ENCODE measurements at regions not wholly inside any gene's neighbourhood (a gene's known extent, or its start where the extent isn't known, plus 50 kb on each side); places are given as distances from the start of the nearest gene placed in this dataset.

DNA sequence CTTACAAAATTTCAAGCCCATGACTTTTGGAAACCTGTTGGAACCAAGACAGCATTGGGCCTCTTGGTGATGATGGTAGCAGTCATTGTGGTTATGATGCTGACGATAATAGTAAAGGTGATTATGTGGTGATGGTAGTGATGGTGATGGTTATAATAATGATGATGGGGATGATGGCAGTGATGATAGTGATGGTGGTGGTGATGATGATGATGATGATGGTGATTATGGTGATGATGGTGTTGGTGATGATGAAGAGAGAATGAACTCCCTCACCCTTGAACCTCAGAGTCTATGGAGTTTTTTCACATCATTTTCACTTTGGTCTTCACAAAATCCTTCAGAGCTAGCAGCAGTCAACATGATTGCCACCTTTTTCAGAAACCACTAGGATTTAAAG, 105.3 kb upstream of the ASIC2 start:
- intact Hi-C loops (cut with DNase I), result no loop called here
- DNase-seq (ENCODE audit: low spot score) (no peak), ATAC-seq (no peak)

DNA sequence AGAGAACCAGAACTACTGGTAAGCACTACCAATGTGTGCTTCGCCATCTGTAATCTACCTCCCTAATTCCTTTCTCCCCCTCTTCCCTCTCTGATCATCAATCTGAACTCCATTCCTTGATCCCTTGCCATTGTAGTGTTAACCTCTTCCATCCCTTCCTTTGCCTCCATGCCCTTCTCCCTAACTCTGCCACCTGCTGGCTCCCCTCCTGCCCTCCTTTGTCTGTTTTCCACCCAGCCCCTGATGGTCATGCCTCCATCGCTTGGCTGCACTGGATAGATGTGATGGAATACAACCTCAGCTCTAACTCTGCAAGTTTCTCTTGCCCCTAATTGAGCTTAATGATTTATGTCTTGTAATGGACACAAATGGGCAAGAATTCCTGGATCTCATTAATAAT, 108.2 kb upstream of the ASIC2 start:
- DNase-seq (ENCODE audit: low spot score) (no peak), ATAC-seq (no peak)
- intact Hi-C loops (cut with DNase I), result no loop called here

DNA sequence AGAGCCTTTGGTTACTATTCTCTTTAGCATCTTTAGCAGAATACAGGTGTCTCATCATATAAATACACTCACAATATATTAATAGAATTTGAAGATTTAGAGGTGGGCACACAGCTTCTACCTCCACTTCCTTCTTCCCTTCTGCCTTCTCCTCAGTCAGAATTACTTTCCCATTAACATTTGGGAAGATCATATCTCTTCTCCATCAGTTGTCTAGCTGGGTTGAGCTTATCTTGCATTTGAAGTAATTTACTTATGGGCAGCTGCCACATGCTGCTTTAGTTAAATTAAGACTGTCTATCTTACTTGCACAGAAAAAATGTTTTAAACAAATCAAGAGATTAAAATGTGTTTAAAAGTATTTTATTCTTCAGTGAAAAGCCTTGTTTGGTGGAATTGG, 110.1 kb upstream of the ASIC2 start:
- intact Hi-C loops (cut with DNase I), result no loop called here
- DNase-seq (ENCODE audit: low spot score) (no peak), ATAC-seq (no peak)

DNA sequence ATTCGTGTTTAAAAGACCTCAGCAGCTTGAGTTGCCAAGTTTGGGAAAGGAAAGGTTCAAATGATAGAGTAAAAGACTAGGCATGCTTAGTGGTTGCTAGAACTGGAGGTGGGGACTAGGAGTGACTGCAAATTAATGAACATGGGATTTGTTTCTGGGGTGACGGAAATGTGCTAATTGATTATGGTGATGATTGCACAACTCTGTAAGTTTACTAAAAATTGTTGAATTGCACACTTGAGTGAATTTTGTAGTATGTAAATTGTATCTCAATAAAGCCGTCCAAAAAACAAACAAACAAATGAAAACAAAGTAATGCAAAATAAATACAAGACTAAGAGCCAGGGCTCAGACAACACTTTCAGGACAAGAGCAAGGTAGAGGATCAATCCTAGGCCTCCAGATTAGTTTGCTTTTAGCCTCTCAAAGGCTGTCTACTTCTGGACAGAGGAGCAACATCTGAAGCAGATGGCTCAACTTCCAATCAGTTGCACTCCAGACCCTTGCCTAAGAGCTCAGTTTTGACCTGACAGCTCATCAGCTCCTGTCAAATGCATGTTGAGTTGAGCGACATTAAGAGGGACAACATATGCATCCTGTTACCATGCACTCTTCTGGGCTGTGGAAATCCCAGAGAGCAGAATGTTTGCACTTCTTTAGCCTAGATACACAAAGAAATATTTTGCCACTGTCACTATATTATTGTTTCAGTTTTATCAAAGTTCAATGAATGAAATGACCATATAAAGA, 111.2 kb upstream of the ASIC2 start:
- DNase-seq (ENCODE audit: low spot score) (no peak), ATAC-seq (no peak)
- intact Hi-C loops (cut with DNase I), result no loop called here

DNA sequence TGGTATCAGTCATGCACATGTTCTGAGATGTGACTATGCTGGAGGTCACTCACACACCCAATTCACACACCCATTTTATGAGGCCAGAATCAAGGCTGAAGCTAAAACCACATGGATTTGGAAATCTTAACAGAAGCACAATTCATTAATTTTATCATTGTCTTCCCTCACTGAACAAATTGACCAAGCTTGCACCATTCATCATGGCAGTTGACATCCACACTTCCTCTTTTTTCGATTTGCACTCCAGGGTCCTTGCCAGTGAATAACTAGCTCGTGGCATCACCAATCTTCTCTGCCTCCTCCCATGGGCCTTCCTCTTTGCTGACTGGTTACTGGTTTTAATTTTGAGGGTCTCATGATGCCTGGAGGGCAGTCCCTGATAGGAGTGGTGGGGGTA, 123.0 kb upstream of the ASIC2 start:
- DNase-seq (ENCODE audit: low spot score), result no peak
- ATAC-seq, result no peak
- intact Hi-C loops (cut with DNase I), result no loop called here

DNA sequence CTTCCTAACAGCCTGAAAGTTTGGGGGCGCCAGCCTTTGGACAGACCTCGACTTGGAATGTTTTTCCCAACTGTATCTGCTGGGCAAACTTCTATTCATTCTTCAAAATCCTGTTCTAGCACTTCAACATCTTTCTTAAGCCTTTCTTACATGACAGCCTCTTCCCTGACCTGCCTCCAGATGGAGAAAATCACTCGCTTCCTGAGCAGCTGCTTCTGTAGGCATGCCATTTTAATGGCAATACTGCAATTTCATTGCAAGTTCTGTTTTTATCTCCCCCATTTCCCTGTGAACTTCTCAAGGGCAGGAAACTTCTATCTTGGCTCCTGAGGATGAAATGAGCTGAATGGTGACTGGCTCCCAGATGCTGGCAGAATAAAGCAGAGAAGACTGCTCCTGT, 128.8 kb upstream of the ASIC2 start:
- intact Hi-C loops (cut with DNase I), result loop anchor here (5.0 kb wide), 1 partner anchor 385 kb away; no protein-coding TSS in a partner anchor
- no peak for DNase-seq (ENCODE audit: low spot score)
- no peak for ATAC-seq

DNA sequence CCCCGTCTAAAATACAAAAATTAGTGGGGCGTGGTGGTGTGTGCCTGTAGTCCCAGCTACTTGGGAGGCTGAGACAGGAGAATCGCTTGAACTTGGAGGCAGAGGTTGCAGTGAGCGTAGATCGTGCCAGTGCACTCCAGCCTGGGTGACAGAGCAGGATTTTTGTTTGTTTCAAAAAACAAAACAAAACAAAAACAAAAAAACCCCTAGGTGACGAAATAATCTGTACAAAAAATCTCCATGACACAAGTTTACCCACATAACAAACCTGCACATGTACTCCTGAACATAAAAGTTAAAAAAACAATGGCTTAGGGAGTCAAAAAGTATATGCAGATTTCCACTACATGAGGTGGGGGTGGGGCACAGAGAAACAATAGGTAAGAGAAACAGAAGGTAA, 140.5 kb upstream of the ASIC2 start:
- intact Hi-C loops (cut with DNase I), result no loop called here
- DNase-seq (ENCODE audit: low spot score), result no peak
- no peak for ATAC-seq

DNA sequence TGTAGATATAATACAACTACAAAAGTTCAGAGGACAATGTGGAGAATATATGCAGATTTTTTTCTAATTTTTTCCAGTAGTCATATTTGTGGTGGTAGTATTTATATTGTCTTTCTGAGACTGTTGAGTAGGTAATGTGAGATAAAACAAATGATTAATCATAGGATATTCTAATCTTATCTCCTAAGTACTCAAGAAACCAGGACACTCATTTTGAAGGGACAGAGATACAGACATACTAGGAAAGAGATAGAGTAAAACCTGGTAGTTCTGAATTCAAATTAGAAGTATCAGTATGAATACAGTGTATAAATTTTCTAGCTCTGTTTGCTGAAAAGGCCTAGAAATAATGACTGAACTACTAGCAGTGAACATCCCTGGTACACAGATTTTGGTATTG, 141.7 kb upstream of the ASIC2 start:
- ATAC-seq (no peak), DNase-seq (ENCODE audit: low spot score) (no peak)
- intact Hi-C loops (cut with DNase I), result no loop called here

DNA sequence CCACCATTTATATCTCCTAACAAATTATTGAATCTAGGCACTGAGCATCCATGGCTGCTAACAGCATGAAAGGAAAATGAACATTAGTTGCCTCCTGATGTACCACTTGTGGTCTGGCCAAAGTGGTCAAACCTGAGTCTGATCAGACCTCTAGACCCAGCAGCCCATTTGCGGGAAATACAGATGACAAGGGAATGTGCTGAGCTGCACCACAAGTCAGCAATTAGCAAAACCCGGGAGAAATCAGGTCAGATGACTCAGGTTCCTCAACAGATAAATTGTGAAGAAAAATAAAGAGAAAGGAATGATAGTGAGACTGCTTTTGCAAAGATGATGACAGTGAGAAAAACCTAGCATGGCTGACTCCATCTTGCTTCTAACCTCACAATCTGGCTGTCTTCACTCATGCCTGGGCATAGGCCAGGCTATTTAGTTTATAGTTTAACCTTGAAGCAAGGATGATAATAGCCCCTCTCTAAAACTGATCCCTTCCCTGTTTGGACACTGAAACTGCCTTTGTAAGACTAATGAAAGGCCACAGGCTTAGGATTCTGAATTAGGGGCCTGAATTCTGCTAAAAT, 142.7 kb upstream of the ASIC2 start:
- no peak for ATAC-seq
- DNase-seq (ENCODE audit: low spot score), result no peak
- intact Hi-C loops (cut with DNase I), result no loop called here

DNA sequence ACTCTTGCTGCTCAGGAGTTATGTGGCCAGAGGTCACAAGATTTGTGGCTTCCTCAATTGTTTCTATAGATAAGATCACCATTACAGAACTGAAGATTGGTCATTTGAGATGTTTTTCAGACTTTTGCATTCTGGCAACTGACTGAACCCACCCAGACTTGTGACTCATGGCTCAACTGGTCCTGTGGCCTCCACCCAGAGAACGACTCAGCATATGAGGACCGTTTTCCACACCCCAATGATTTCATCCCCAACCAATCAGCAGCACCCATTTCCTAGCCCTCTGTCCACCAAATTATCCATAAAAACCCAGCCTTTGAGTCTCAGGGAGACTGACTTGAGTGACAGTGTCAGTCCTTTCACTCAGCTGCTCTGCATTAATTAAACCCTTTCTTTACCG, 143.2 kb upstream of the ASIC2 start:
- DNase-seq (ENCODE audit: low spot score) (no peak), ATAC-seq (no peak)
- intact Hi-C loops (cut with DNase I), result no loop called here

DNA sequence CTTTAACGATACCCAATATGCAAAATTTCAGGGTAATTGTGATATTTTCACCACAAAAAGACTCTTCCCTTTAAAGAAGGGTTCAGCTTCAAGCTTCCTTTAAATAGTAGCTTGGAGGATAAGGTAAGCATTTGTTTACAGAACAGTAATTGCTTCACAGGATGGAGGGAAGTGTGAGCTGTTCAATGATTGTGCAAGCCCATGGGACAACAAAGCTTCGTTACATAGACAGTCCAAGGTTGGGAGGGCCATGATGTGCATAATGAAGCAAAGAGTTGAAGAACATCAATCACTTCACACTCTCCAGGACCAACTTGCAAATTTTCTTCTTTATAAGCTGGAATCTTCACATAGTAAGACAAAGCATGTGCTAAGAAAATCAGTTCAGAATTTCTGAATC, 145.0 kb upstream of the ASIC2 start:
- DNase-seq (ENCODE audit: low spot score) (no peak), ATAC-seq (no peak)
- intact Hi-C loops (cut with DNase I), result no loop called here

DNA sequence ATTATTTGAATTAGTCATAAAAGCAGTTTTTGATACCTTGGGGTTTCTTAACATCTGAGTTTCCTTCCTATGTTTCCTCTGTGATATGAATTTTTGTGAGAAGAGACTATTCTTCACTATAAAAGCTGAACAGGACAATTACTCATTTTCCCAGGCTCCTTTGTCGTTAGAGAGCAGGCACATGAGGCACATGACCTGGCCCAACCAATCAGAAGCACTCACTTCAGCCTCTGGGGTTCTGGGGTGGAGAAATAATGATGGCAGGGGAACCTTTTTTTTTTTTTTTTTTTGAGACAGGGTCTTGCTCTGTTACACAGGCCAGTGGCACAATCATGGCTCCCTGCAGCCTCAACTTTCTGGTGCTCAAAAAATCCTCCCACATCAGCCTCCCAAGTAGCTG, 145.5 kb upstream of the ASIC2 start:
- ATAC-seq, result no peak
- intact Hi-C loops (cut with DNase I), result no loop called here
- no peak for DNase-seq (ENCODE audit: low spot score)

DNA sequence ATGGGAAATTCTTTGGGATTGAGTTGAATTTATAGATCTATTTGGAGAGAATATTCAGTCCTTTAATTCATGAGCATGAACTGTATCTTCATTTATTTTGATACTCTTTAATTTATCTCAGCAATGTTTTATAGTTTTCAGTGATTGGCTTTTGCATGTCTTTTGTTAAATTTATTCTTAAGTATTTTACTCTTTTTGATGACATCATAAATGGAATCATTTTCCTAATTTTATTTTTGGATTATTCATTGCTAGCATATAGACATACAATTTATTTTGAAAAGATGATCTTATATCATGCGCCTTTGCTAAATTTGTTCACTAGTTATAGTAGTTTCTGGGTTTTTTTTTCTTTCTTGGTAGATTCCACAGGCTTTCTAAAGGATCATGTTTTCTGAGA, 149.2 kb upstream of the ASIC2 start:
- DNase-seq (ENCODE audit: low spot score) (no peak), ATAC-seq (no peak)
- intact Hi-C loops (cut with DNase I), result no loop called here

DNA sequence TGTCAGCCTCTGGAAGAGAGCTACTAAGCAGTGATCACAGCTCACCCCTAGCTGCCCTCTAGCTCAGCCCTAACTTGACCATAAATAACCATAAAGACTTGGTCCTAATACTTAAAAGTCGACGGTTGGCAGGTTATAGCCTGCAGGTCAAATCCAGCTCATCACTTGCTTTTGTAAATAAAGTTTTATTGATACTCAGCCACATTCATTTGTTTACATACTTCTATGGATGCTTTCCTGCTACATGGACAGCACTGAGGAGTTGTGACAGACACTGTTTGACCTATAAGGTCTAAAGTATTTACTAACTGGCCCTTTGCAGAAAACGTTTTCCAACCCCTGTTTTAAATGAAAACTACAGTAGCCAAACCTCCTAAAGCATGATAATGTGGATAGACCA, 151.6 kb upstream of the ASIC2 start:
- DNase-seq (ENCODE audit: low spot score) (no peak), ATAC-seq (no peak)
- intact Hi-C loops (cut with DNase I), result no loop called here

DNA sequence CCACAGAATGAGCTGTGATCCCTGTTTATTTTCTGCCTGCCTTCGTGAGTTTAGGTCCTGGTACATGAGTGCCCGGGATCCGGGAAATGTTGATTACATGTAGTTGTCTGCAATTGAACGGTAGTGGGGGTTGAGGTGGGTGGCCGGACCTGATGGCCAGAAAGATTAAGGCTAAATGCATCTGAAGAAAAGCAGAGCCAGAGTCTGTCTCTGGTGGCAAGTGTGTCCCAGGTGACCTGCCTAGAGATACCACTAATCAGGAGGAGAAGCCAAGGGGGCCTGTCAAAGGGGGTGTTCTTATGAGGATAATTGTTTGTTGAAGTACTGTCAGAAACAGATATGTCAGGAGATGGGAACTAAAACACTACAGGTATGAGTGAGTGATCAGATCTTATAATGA, 154.0 kb upstream of the ASIC2 start:
- ATAC-seq (no peak), DNase-seq (ENCODE audit: low spot score) (no peak)
- intact Hi-C loops (cut with DNase I), result no loop called here

DNA sequence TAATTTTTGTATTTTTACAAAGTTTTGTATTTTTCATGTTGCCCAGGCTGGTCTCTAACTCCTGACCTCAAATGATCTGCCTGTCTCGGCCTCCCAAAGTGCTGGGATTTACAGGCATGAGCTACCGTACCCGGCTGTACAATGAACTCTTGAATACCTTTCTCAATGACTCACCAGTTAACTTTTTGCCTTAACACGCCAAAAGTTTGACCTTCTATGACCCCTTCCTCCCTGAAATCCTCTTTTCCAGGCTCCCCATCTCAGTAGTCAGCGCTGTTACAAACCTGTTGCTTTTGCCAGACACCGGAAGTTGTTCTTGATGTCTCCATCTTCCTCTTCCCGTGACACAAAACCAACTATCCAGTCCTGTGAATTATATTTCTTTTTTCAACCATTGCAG, 158.1 kb upstream of the ASIC2 start:
- intact Hi-C loops (cut with DNase I), result no loop called here
- no peak for ATAC-seq
- no peak for DNase-seq (ENCODE audit: low spot score)

DNA sequence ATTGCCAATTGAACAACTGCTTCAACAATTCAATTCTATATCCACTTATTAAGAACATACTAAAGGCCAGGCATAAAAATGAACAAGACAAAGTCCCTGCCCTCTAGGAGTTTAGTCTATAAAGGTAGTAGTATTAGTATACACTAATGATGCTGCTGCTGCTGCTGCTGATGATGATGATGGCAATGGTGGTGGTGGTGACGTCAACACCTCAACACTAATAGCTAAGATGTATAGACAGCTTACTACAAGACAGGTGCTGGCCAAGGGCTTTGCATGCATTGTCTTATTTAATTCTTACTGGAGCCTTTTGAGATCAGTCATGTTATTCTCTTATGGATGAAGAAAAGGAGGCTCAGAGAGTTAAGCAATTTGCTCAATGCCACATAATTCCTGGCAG, 164.4 kb upstream of the ASIC2 start:
- no peak for DNase-seq (ENCODE audit: low spot score)
- intact Hi-C loops (cut with DNase I), result no loop called here
- ATAC-seq, result no peak

DNA sequence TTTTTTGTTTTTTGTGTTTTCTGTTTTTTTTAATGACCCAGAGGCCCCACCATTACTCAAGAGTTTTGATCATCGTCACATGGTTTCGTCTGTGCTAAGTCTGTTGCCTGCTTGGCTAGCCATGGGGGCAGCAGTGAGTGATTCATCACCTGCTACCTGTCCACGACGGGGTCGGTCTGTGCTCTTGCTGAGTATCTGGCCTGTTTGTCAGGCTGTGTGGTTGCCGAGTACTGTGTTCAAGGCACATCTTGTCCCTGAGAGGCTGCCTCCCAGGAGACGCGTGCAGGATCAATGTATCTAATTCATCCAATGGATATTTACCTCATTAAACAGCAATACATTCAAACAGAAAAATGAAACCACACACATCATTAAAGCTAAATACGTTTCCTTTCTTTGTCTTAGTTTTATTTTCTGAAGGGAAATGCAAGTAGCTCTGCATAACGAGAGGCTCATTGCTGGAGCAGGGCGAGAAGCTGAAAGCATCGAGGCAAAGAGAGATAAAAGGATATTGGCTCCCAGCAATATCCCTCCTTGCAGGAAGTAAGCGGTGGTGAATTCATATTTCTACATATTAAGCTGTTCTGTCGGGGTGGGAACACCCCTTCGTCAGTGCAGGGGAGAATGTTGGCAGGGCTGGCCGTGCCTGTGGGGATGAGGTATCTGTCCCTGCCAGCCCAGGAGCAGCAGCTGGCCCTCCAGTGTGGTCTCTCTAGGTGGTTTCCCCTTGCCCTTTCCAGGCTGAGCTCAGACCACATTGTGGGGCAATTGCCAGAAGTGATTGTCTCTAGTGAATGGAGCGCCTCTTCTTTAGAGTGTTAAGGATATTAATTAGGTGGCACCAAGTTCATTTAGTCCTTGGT, 166.2 kb upstream of the ASIC2 start:
- intact Hi-C loops (cut with DNase I), result no loop called here
- DNase-seq (ENCODE audit: low spot score) (no peak), ATAC-seq (no peak)

DNA sequence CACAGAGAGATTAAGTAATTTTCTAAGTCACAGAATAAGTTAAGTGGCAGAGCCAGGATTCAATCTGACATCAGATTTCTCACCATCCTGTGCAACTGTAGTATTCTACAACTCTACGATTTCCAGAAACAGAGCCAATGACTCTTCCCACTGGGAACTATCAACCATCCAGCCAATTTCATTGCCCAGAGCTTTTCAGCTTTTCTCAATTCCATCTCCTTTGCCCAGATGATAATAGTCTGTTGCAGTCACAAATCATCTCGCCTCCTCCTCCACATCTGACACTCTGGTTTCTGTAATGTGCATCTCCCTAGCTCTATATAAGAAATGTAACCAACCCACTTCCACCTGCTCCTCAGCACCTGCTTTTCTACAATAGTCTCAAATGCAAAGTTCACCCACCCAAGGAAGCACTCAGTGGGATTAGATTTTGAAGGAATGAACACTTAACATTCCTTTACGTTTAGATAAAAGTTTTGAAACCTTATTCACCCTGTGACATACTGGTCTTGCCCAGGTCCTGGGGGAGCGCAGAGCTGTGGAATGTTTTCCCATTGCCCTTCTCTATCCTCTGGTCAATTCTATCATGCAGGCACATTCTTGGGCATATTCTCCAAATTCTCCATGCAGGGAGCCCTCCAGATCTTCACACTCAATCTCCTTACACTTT, 167.8 kb upstream of the ASIC2 start:
- ATAC-seq, result no peak

DNA sequence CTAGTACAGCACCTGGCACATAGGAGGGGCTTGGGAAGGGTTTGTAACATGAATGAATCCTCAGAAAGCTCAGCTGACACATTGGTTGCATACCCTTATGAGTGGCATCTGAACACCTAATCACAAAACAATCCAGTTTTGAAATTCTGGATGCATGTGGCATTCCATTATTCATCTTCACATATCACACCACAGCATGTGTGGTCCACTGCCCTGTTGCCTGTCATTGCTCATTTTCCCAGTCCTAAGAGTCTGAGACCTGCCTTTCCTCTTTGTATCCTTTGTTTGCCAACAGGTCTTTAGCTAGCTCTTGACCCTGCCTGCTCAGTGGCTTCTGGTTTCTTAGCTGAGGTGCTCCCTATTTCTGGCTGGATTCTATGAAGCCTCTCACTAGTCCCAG, 170.8 kb upstream of the ASIC2 start:
- intact Hi-C loops (cut with DNase I), result no loop called here
- ATAC-seq, result no peak
- no peak for DNase-seq (ENCODE audit: low spot score)

More for the DNA sequence above, 167.8 kb upstream of the ASIC2 start:
- intact Hi-C loops (cut with DNase I), result no loop called here
- DNase-seq (ENCODE audit: low spot score), result no peak
